Mucosa of descending colon (tissue), 3 donors: ENCODE measurements at regions not wholly inside any gene's neighbourhood (a gene's known extent, or its start where the extent isn't known, plus 50 kb on each side); places are given as distances from the start of the nearest gene placed in this dataset.

ENCODE experiments used
- ATAC-seq: fragments of 200-7000 bp; cut with Tn5 transposase; one replicate; pipeline ENCODE4 v1.9.1; 2020; ENCODE audit warnings: mild to moderate bottlenecking, moderate library complexity
- DNase-seq, 3 donors: peaks; one replicate each; pipeline ENCODE4 v3.0.0-alpha.2; 2020
- H3K36me3 ChIP-seq: fragments of 200-600 bp; one replicate; pipeline ENCODE4 v1.8.0; 2021; ENCODE audit warnings: low read depth, mild to moderate bottlenecking
- H3K4me1 ChIP-seq: fragments of 200-600 bp; one replicate; pipeline ENCODE4 v1.8.0; 2021; ENCODE audit warnings: low read depth, mild to moderate bottlenecking
- H3K4me3 ChIP-seq: fragments of 200-600 bp; one replicate; pipeline ENCODE4 v1.8.0; 2021; ENCODE audit warnings: mild to moderate bottlenecking
- H3K9me3 ChIP-seq: fragments of 200-600 bp; one replicate; pipeline ENCODE4 v1.8.0; 2021; ENCODE audit warnings: mild to moderate bottlenecking
- CTCF ChIP-seq: fragments of 200-600 bp; IDR thresholded peaks from one replicate; pipeline ENCODE4 v1.8.0; 2022; ENCODE audit warnings: antibody characterized with exemption, mild to moderate bottlenecking
- intact Hi-C, 2 donors: fragments of 100-400 bp; cut with DNase I in 1 of 2; cut with micrococcal nuclease in 1 of 2; formaldehyde crosslinking; loops; one replicate each; pipeline versions ENCODE4 v1.11.0 to v1.11.1; 2022; cut with DNase I, micrococcal nuclease
- donor health status: DM: no; HTN: no; CAD: no; lungs with moderate emphysema.
- donor health status: DM: no; HTN: no; CAD: no.
- donor health status: DM: no; HTN: yes; CAD: no.

GRCh38 chr2:217294818-217295217 lies 435.0 kb upstream of the TNP1 start:
- DNase-seq (no peak), ATAC-seq (no peak)
- intact Hi-C loops: no loop called here
- H3K36me3 ChIP-seq: no peaks in the 10 kb centered on the region
- H3K4me1 ChIP-seq: no peaks in the 10 kb centered on the region
- H3K9me3 ChIP-seq: no peaks in the 10 kb centered on the region
- H3K4me3 ChIP-seq: no peak overlapping the region
- no peak for TF ChIP-seq CTCF

GRCh38 chr2:217294211-217294610 lies 434.3 kb upstream of the TNP1 start:
- no peak for DNase-seq
- TF ChIP-seq CTCF: no peak
- H3K9me3 ChIP-seq: no peaks in the 10 kb centered on the region
- H3K4me3 ChIP-seq: no peak overlapping the region
- H3K4me1 ChIP-seq: no peaks in the 10 kb centered on the region
- ATAC-seq: no peak
- no peaks in the 10 kb centered on the region for H3K36me3 ChIP-seq
- intact Hi-C loops: no loop called here

GRCh38 chr2:217293607-217294006 lies 433.7 kb upstream of the TNP1 start:
- H3K4me1 ChIP-seq: no peaks in the 10 kb centered on the region
- no peak for ATAC-seq
- DNase-seq: no peak

GRCh38 chr2:217293046-217293445 lies 433.2 kb upstream of the TNP1 start:
- Histone ChIP-seq H3K4me1 (no peaks in the 10 kb centered on the region), H3K36me3 (no peaks in the 10 kb centered on the region), H3K9me3 (no peaks in the 10 kb centered on the region), H3K4me3 (no peak overlapping the region)
- intact Hi-C loops: no loop called here
- DNase-seq: no peak
- TF ChIP-seq CTCF: no peak
- ATAC-seq: no peak

More at GRCh38 chr2:217293607-217294006, 433.7 kb upstream of the TNP1 start:
- TF ChIP-seq CTCF: no peak
- H3K4me3 ChIP-seq: no peak overlapping the region
- intact Hi-C loops: no loop called here
- H3K36me3 ChIP-seq: no peaks in the 10 kb centered on the region
- no peaks in the 10 kb centered on the region for H3K9me3 ChIP-seq

GRCh38 chr2:217291259-217291658 lies 431.4 kb upstream of the TNP1 start:
- no peaks in the 10 kb centered on the region for H3K9me3 ChIP-seq
- no peak for TF ChIP-seq CTCF
- intact Hi-C loops: no loop called here
- no peaks in the 10 kb centered on the region for H3K36me3 ChIP-seq
- DNase-seq (no peak), ATAC-seq (no peak)
- H3K4me1 ChIP-seq: no peaks in the 10 kb centered on the region
- no peak overlapping the region for H3K4me3 ChIP-seq

GRCh38 chr2:217290467-217290866 lies 430.6 kb upstream of the TNP1 start:
- no peak for DNase-seq
- Histone ChIP-seq H3K4me3 (no peak overlapping the region), H3K4me1 (no peaks in the 10 kb centered on the region), H3K9me3 (no peaks in the 10 kb centered on the region), H3K36me3 (no peaks in the 10 kb centered on the region)
- no peak for ATAC-seq
- intact Hi-C loops: no loop called here
- TF ChIP-seq CTCF: no peak
